Loucy (cell line): ENCODE measurements at regions not wholly inside any gene's neighbourhood (a gene's known extent, or its start where the extent isn't known, plus 50 kb on each side); places are given as distances from the start of the nearest gene placed in this dataset.
A peak's percentile ranks its signal among the peaks of the same experiment; 100 is the strongest.

Experiments used
- H2AFZ ChIP-seq: fragments of 200-600 bp; sonication (generic); 2 replicates; pipeline ENCODE4 v1.6.0; 2016; ENCODE audit warnings: antibody characterized with exemption, mild to moderate bottlenecking, low read length, moderate library complexity
- H3F3A ChIP-seq: fragments of 200-600 bp; 2 replicates; pipeline ENCODE4 v1.6.0; 2016; ENCODE audit warnings: antibody characterized with exemption, low read depth, mild to moderate bottlenecking
- H3K27me3 ChIP-seq: fragments of 200-600 bp; sonication (generic); 2 replicates; pipeline ENCODE4 v1.6.1; 2014; ENCODE audit warnings: low read length, mild to moderate bottlenecking; ENCODE audit not compliant: insufficient read depth, poor library complexity, severe bottlenecking
- H3K36me3 ChIP-seq: fragments of 200-600 bp; sonication (generic); 2 replicates; pipeline ENCODE4 v1.6.1; 2016; ENCODE audit warnings: low read length; ENCODE audit not compliant: insufficient read depth
- H3K4me1 ChIP-seq: fragments of 200-600 bp; sonication (generic); 2 replicates; pipeline ENCODE4 v1.5.1; 2014; ENCODE audit warnings: low read length, mild to moderate bottlenecking; ENCODE audit not compliant: insufficient read depth, poor library complexity, severe bottlenecking
- H3K4me2 ChIP-seq: fragments of 200-600 bp; sonication (generic); 2 replicates; pipeline ENCODE4 v1.6.0; 2014; ENCODE audit warnings: antibody characterized with exemption, low read length, low read depth, mild to moderate bottlenecking; ENCODE audit not compliant: poor library complexity, severe bottlenecking
- H3K4me3 ChIP-seq: fragments of 200-600 bp; sonication (generic); 2 replicates; pipeline ENCODE4 v1.5.1; 2014; ENCODE audit warnings: low read length, mild to moderate bottlenecking, mixed read lengths; ENCODE audit not compliant: poor library complexity, severe bottlenecking
- H3K79me2 ChIP-seq: fragments of 200-600 bp; sonication (generic); 2 replicates; pipeline ENCODE4 v1.6.1; 2014; ENCODE audit warnings: low read length; ENCODE audit not compliant: insufficient read depth
- H3K9ac ChIP-seq: fragments of 200-600 bp; sonication (generic); 2 replicates; pipeline ENCODE4 v1.6.0; 2014; ENCODE audit warnings: mild to moderate bottlenecking, low read depth, low read length, moderate library complexity; ENCODE audit not compliant: poor library complexity, severe bottlenecking
- H3K9me2 ChIP-seq: fragments of 200-600 bp; sonication (generic); replicated peaks from 2 replicates; pipeline ENCODE4 v1.6.1; 2016; ENCODE audit warnings: low read depth, low read length, mixed read lengths
- H3K9me3 ChIP-seq: fragments of 200-600 bp; sonication (generic); 2 replicates; pipeline ENCODE4 v1.6.1; 2014; ENCODE audit warnings: mild to moderate bottlenecking, antibody characterized with exemption, low read length, low read depth; ENCODE audit not compliant: insufficient read depth
- H4K20me1 ChIP-seq: fragments of 200-600 bp; sonication (generic); 2 replicates; pipeline ENCODE4 v1.6.0; 2014; ENCODE audit warnings: antibody characterized with exemption, low read length, mild to moderate bottlenecking; ENCODE audit not compliant: insufficient read depth, poor library complexity, severe bottlenecking
- CTCF ChIP-seq: fragments of 200-600 bp; sonication (generic); conservative IDR thresholded peaks from 2 replicates; pipeline ENCODE4 v1.5.1; 2014; ENCODE audit warnings: mild to moderate bottlenecking, antibody characterized with exemption, low read length
- EZH2phosphoT487 ChIP-seq: fragments of 200-600 bp; IDR thresholded peaks from 2 replicates; pipeline ENCODE4 v1.6.1; 2018; ENCODE audit warnings: antibody characterized with exemption, mild to moderate bottlenecking, moderate library complexity, borderline replicate concordance

GRCh38 chr1:199546323-199546722 is 481.2 kb upstream of the NR5A2 start:
- no peak overlapping the region for H3K9ac ChIP-seq
- no peaks in the 10 kb centered on the region for H3F3A ChIP-seq
- no peak overlapping the region for H3K4me2 ChIP-seq
- no peak overlapping the region for H3K4me3 ChIP-seq
- no peaks in the 10 kb centered on the region for H3K9me2 ChIP-seq
- H3K27me3 ChIP-seq: no peaks in the 10 kb centered on the region
- no peaks in the 10 kb centered on the region for H3K36me3 ChIP-seq
- no peaks in the 10 kb centered on the region for H3K4me1 ChIP-seq
- no peaks in the 10 kb centered on the region for H3K79me2 ChIP-seq
- H2AFZ ChIP-seq: no peak overlapping the region
- H3K9me3 ChIP-seq: no peaks in the 10 kb centered on the region
- H4K20me1 ChIP-seq: no peaks in the 10 kb centered on the region
- TF ChIP-seq EZH2phosphoT487: no peak
- TF ChIP-seq CTCF: no peak

- H3K4me1 ChIP-seq: no peaks in the 10 kb centered on the region
- H3K9me3 ChIP-seq: no peaks in the 10 kb centered on the region
- H3K4me2 ChIP-seq: no peak overlapping the region
- no peaks in the 10 kb centered on the region for H3K9me2 ChIP-seq
- H3K9ac ChIP-seq: no peak overlapping the region
- no peaks in the 10 kb centered on the region for H3K27me3 ChIP-seq
- TF ChIP-seq CTCF: no peak
- no peak for TF ChIP-seq EZH2phosphoT487
- no peaks in the 10 kb centered on the region for H3K79me2 ChIP-seq
- H3K36me3 ChIP-seq: no peaks in the 10 kb centered on the region
- H3F3A ChIP-seq: no peaks in the 10 kb centered on the region
- H3K4me3 ChIP-seq: no peak overlapping the region
- H4K20me1 ChIP-seq: no peaks in the 10 kb centered on the region
- H2AFZ ChIP-seq: no peak overlapping the region
Measured at GRCh38 chr1:199549421-199549820, 478.1 kb upstream of the NR5A2 start.

- H3K36me3 ChIP-seq: no peaks in the 10 kb centered on the region
- no peak overlapping the region for H3K4me2 ChIP-seq
- no peaks in the 10 kb centered on the region for H3K4me1 ChIP-seq
- H3K9me3 ChIP-seq: no peaks in the 10 kb centered on the region
- peak overlapping the region; percentile 58; the same call in 1 of the 2 replicates for H2AFZ ChIP-seq
- no peaks in the 10 kb centered on the region for H3K27me3 ChIP-seq
- no peaks in the 10 kb centered on the region for H3K79me2 ChIP-seq
- H4K20me1 ChIP-seq: no peaks in the 10 kb centered on the region
- H3K9ac ChIP-seq: no peak overlapping the region
- H3K4me3 ChIP-seq: no peak overlapping the region
- H3F3A ChIP-seq: no peaks in the 10 kb centered on the region
- H3K9me2 ChIP-seq: no peaks in the 10 kb centered on the region
- TF ChIP-seq CTCF: peak; percentile 47
- TF ChIP-seq EZH2phosphoT487: no peak
Measured at GRCh38 chr1:199550199-199551065, 477.1 kb upstream of the NR5A2 start.
